GM19455 (cell line): ENCODE measurements at regions not wholly inside any gene's neighbourhood (a gene's known extent, or its start where the extent isn't known, plus 50 kb on each side); places are given as distances from the start of the nearest gene placed in this dataset.

Experiments used
- ATAC-seq: cut with Tn5 transposase; IDR thresholded peaks from one replicate; pipeline ENCODE4 v1.9.1; 2021; ENCODE audit not compliant: unreplicated experiment

DNA sequence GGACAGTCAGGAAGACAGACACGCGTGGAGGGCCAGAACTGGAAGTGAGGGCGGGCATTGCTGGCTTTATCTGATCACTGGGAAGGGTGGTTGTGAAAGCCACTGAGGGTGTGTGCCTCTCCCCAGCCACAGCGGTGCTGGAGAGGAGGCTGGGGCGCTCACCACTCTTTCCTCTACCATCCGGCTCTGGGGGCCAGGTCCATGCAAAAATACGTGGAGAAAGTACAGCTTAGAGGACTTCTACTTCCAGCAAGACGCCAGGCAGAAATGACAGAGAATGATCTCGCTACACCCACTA lies 148.8 kb upstream of the RPS6KA2 start:
- ATAC-seq, result no peak

DNA sequence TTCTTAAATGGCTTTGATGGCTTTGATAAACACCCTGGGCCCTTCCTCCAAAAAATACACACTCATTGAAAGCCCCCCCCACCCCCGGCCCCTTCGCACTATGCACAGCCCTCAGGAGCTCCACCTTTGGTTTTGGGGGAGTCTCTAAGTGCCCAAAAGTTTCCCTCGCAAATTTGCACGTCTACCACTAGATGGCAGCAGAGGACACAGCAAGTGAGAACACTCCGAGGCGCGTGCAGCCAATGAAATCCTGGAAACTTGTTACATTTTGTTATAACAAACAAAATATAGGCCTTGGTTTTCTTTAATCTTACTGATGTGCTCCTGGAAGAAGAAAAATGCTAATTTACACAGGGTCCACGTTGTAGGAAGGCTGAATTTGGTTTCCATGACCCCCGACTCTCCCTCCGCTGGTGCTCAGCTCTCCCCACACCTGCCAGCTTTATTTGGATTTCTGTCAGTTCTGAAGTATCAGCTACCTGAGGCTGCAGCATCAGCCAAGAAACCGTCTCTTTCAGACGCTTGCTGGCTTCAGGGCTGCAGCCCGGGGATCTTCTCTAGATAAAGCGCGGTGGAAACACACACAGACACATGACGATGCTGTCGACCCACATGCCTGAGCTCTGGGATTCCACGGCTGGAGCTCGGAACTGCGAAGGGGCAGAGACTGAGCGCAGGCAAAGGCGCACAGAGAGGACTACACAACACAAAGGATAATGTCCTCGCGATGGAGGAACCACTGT lies 148.3 kb upstream of the RPS6KA2 start:
- ATAC-seq, result no peak

DNA sequence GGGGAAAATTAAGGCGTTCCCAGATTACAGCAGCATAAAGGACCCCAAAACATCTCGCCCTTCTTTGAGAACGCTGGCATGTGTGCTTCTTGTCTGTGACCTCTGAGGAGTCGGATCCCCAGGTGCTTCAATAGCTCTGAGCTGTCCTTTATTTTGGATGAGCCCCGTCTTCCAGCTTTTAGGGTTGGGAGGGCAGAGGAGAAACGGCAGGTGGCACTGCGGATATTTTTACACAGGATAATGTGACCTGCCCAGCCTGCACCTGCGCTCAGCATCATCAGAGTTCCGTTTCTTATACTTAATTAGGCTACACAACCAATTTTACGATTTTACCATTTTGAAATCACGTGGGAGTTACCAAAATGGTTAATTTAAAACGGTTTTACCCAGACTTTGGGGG lies 147.7 kb upstream of the RPS6KA2 start:
- no peak for ATAC-seq

DNA sequence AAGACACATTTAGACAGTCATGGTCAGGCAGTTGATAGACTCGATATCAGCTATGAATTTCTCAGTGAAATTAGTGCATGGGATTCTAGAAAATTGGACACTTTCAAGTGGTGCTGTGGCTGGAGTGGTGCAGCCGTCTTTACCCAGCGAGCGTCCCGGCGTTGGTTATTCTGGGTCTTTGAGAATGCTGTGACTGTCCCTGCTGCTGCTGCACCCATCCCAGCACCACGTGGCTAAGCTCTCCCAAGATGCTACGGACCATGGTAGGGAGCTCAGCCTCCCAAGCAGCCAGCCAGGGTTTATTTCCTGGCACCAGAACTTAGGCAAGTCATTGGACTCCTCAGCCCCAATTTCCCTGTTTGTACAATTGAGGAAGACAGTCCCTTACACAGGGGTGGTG lies 147.2 kb upstream of the RPS6KA2 start:
- ATAC-seq, result no peak

DNA sequence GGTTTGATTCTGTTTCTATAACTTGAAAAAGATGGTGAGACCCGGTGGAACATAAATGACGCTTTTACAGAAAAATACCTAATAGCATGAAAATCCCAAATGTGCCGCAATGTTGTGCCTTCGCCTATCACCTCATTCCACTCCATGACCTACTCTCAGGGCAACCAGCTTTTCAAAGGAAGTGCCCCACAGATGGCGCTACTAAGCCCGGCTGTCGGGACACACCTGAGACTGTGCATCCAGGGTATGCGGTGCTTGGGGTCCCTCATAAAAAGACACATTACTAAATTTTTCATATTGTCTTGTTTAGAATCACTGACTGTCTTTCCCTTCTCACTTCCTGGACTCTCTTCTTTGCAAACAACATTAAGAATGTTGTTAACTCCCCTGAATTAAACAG lies 145.5 kb upstream of the RPS6KA2 start:
- ATAC-seq, result no peak

DNA sequence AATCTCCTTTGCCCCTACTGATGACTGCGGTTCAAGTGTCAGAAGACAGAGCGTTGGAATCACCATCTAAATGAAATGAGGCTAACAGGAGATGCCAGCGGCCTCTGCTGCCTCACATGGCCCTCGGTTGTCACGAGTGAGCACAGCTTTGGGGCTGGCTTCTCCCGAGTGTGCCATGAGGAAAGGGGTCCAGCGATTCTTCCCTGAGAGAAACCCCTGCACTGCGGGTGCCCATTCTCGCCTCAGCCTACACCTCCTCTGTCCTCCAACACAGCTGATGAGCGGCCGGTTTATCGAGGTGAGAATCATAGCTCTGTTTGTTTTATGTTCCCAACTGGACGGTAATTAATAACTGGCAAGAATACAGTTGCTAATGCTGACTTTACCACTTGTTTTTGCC lies 144.7 kb upstream of the RPS6KA2 start:
- no peak for ATAC-seq

DNA sequence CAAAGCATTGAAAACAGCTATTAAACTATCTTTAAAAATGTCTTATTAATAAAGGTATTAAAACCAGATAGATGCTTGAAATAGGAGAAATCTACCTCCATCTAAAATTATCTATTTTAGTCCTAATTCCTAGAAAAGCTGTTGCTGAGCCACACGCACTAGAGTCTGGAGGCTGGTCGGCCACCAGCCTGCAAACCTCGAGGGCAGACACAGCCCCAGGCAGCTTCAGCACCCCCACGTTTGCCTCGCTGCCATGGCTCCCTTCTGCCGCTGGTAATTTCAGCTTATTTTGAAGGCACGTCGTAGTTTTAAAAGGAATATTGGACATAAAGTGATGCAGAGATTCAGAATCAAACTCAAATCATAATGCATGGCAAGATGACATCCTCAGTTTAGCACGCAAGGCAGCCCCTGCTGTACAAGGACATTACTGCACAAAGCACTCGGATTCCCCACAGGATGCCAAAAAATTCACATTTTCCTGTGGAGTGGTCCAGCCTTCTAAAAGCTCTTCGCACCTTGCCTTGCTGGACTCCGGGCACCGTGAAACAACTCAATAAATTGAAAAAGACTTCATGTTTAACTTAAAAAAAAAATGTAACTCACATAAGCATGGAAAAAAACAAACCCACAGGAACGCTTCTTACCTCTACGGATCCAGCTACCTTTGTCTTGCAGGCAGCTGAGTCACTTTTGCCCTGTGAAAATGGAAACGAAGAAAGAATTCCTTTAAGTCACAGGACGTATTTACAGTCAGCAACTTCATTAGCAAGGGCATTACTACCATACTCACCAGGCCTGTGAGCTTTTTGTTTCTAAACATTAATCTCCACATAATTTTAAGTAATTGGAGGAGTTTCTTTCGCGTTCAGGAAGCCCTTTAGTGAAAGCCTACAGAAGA lies 143.4 kb upstream of the RPS6KA2 start:
- ATAC-seq, result no peak

DNA sequence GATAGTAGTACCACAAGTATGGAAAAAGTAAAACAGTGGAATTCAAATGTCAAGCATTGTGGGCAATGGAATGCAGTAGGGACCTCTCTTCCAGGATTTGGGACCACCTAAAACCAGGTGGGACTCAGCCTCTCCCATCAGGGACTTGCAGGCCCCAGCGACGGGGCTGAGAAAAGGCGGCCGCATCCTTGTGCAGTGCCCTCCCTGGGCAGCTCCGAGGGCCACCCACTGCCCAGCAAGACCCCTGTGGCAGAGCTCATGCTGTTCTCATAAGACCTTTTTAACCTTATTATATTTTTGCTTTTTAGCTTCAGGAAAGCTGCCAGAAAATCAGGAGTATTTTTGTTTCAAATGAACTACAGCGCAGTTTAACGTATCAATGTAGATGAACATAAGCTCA lies 142.6 kb upstream of the RPS6KA2 start:
- ATAC-seq, result no peak

DNA sequence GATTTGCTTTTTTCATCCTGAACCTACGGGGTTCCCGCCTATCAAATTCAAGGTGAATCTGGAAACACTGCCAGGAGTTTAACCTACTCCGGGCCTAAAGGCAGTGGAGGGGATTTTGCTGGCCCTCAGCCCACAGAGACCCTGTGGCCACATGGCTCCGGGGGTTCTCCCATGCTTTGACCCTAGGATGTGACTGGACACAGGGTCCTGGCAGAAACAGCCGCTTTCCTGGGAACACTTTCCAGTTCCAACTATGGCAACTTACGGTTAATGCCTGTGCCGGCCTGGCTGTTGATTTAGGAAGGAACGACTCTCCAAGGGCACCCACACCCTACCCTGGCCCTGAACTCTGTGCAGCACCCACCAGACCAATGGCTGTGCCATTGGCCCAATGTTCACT lies 141.7 kb upstream of the RPS6KA2 start:
- no peak for ATAC-seq

DNA sequence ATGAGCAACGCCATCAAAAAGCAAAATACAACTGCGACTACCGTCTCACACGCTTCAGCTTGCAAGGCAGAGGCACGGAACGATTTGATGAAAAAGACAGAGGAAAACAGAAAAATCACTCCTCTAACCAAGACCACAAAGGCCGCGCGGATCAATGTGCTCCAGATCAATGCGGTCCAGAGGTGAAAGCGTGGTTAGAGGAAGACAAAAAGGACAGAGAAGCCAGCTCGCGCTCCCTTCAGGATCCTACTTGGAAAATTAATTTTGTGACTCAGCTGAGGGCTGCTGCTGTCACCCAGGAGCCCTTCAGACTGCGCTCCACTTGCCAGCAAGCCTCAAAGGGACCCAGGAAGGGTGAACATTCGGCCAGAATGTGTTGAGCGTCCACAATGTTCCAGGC lies 140.2 kb upstream of the RPS6KA2 start:
- no peak for ATAC-seq

DNA sequence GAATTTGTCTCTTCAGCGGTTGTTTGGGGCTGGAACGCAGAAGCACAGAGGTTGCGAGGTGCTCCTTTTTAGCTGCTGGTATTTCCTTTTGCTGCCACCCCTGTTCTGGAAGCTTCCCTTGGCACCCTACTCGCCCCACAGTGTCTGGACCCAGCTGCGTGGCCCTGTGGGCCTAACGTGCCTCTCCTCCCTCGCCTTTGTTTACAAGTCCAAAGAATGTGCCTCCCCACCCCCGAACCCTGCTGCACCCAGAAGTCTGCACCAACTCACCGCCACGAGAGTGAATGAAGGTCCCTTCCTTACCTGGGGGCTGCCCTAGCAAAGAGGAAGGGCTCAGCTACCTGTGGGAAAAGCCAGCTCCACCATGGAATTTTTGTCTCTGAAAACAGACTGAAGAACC lies 139.7 kb upstream of the RPS6KA2 start:
- no peak for ATAC-seq

DNA sequence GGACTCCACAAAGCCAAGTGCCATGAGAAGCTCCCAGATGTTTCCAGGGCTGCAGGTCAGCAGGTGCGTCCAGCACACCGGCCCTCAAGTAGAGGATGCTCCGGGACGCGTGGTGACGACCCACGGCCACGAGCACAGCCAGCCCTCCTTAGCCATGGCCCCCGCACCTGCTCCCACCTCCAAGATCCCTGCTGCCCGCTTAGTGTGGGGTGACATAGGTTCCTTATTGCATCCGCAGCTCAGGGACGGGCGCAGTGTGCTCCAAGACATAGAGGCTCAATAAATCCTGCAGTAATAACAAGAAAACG lies 138.1 kb upstream of the RPS6KA2 start:
- no peak for ATAC-seq

DNA sequence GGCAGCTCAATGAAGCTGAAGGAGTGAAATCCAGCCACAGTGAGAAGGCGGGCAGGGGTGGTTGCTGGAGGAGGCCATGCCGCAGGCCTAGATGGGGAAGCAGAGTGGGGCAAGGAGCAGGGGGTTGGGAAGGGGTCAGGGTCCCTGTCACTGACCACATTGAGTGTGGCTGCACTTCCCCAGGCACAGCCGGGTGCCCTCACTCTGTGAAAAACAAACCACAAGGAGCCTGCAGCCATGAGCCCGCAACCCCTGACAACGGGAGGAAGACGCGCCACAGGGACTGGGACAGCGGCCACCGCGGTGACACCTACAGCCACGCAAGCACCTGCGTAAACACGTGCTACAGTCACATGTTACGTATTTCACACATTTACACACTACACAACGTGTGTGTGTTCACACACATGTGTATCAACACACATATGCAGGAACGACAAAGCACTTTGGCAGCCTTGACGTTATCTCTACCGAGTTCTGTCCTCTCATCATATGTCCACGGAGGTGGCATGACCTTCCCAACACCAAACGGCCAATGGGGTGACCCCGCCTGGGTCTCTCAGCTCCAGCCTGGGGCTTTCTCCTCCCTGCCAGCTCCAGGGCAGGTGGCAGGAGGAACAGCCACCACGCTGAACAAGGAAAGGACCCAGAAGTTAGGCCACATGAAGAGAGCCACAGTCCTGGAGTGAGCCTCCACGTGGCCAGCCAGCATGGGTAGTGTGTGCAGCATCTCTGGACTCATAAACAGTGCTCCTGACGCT lies 137.6 kb upstream of the RPS6KA2 start:
- ATAC-seq, result no peak

DNA sequence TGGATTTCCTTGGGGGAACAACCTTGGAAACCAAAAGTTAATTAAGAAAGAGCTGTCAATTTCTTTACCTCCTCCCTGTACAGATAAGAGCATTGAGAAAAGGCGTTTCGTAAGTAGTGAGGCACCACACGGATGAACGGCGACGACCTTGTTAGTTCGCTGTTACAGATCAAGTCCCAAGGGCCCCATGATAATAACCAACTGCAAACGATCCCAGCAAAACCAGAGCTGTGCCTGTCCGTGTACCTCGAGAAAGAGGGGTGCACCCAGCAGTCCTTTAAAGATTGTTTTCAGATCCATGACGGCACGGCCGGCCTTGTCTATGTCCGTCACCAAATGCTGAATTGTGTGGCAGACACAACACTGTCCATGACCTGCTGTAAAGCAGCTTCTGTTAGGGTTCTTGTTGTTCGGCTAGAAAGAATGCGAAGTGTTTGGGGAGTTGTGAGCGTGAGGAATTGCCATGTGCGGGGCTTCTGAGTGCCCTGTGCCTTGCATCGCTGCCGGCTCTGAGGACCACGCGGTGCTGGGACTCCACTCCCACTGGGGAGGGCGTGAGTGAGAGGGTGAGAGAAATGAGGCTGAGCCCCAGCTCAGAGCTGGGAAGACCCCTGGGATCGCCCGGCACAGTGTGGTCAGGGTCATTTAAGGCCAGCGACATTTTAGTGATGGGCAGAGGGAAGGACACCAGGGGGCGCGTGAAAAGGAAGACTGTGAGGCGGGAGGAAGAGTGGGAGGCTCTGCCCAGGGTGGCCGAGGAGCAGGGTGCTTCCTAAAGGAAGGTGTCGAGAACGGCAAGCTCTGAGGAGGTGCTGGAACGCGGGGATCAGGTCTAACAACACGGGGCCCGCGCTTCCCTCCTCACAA lies 136.8 kb upstream of the RPS6KA2 start:
- ATAC-seq, result no peak

DNA sequence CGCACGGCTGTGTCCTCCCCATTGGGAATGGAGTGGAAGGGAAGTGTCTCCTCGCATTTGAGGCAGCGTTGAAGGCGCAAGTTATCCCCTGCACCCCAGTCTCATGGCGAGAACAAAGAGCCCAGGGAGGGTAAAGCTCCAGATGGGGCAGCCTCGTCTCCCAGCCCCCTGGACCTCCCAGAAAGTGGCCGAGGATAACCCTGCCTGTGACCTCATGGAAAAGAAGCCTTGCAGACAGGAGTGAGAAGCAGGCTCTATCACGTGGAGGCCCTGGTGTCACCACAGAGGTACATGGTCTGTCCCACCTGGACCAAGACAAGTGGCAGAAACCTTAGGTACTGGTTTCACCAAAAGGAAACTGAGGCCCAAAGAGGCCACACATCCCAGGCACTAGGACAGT lies 134.8 kb upstream of the RPS6KA2 start:
- no peak for ATAC-seq

DNA sequence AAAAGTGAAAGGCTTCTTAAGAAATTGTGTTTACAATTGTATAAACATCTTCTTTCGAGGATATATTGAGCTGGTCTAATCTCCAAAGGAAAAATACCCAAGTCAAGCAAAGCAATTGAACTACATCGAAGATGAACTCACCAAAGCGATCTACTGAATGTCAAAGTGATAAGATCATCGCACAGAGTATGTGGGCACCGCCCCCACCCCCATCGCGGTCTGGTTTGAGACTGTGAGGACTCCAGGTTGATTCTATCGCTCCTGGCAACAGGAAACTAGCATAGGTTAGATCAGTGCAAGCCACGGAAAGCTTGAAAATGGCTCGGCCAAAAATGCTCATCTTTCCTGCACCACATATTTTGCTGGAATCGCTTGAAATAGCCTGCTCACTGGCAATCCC lies 133.2 kb upstream of the RPS6KA2 start:
- ATAC-seq, result no peak

DNA sequence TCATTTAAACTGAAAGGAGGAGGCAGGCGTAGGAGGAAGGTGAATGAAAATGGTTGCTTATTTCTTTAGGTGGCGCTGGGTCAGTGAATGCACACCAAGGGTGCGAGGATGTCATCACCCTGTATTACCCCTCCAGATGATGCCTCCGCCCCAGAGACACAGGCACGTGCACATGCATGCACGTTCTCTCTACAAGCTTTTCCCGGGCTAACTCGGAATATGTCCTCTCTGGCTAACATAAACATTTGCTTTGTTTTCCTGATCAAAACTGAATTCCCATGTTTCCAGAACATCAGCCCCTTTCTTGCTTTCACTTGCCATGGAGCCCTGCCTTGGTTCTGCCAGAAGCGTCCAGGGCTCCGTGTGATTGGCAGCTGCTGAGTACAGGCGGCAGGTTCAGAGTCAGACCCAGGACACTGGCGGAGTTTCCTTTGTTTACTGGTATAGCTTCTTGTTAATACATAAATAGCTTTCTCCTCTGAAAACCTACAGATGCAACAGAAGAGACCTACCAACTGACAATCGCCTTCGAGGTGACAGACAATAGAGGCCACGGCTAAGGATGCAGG lies 131.2 kb upstream of the RPS6KA2 start:
- no peak for ATAC-seq

DNA sequence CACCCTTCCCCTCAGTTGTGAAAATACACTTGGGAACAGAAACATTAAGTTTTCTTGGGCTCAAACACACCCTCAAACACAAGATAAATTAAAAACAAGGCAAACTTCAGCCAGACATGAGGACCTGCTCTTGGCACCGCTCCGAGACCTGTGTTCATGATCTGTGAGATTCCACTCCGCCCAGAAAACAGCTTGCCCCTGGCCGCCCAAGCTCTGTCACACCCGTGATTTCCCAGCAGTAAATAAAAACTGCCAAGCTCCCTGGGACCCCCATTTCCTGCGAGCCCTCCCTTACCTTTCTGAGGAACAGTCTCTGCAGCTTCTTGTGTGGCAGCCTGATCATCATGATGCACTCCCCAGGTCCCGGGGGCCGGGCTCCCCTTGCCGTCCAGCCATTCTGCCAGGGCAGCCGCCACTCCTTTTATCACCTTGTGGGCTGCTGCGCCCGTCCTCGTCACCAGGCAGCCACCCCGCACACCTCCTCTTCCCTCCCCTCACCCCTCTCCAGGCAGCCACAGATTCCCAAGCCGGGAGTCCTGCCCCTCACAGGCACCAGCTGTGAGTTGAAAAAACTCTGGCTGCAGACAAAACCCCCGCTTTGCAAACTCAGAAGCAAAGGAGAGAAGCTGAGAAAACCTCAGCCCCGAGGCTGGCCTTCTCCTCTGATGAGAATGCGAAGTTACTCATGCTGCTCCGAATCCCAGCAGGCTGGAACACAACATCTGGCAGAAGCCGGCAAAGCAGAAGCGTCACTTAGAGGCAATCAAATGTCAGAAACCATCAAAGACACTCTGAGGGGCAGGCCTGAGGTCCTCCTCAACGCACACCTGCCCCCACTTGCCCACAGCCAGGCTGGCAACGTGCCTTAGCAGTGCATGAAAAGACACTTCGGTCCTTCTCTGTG lies 130.4 kb upstream of the RPS6KA2 start:
- ATAC-seq, result no peak

DNA sequence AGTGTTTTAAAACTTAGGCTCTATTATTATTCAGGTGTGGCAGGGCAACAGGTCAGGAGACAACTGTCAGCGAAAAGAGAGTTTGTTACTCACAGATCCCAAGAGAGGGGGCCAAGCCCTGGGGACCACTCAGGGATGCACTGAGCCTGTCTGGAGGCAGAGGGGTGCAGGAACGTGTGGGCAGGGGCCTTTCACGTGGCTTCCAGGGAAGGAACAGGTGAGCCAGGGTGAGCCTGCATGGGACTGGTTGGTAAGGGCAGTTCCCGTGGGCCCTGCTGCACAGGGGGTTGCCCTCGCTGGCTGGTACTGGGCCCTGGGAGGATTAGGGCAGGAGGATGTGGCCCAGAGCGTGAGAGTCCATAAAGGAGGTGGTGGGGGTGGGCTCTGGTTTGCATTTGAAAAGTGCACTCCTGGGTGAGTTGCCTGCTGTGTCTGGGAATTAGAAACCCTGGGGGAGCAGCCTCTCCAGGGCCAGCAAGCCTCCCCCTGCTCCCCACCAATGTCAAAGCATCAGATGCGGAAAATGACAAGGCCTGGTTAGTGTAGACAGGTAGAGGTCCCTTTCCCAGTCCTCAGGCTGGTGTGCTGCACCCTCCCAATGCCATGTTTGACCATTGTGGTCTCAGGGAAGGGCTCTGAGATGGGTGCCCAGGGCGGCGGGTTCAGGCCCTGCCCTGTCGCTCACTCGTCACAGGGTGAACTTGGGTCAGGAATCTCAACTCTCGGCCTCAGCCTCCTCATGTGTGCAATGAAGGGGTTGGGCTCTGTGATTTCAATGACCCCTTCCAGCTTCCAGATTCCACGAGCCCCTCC lies 127.4 kb upstream of the RPS6KA2 start:
- ATAC-seq, result no peak
